Hippocampal formation (tissue), 2 donors: ENCODE measurements at regions not wholly inside any gene's neighbourhood (a gene's known extent, or its start where the extent isn't known, plus 50 kb on each side); places are given as distances from the start of the nearest gene placed in this dataset.
"Not testable (repeated sequence)": the region's sequence is repeated elsewhere in the genome, so short reads cannot be mapped to it uniquely, and the experiment has no call there.

ENCODE experiments used
- DNase-seq, 2 donors: peaks; one replicate each; lab custom pipeline; 2025; lab: John Stamatoyannopoulos, UW

GRCh38 chr1:146510248-146510983 is 281.6 kb upstream of the NOTCH2NLA start:
- DNase-seq: not testable (repeated sequence)

- not testable (repeated sequence) for DNase-seq
These were observed 275.3 kb upstream of the NOTCH2NLA start for GRCh38 chr1:146504121-146504520.

- DNase-seq: not testable (repeated sequence)
These were observed 258.7 kb upstream of the NOTCH2NLA start for GRCh38 chr1:146487555-146487954.

- DNase-seq: not testable (repeated sequence)
These were observed 258.3 kb upstream of the NOTCH2NLA start for GRCh38 chr1:146487155-146487554.

DNA sequence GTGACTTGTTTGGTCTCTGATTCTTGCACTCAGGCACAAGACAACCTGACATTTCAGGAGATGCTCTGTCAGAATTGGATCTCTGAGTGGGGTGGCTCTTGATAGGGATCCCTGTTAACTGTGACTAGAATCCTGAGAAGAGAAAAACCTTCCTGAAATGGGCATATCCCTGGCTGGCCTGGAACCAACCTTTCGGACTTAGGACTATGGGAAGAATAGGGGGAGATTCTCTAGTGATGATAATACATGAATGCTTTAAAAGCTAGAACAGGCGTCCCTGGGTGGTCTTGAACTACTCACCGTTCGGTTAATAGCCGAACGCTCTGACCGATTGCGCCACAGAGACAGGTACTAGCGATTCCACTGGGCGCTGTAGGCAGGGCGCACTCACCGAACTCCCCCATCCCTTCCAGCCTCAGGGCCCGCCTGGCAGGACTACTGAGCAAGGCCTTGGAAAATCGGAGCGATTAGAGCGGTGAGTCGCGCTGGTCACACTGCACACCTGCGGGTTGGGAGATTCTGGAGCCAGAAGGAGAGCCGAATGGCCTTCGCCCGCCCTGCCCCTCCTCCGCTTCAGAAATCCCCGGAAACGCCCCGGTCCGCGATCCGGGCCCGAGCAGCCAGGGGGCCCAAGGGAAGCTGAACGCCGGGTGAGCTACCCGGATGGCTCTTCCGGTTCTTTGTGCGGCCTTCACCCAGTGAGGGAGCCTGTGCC is 257.6 kb upstream of the NOTCH2NLA start:
- peak; percentile 8 to 33 for DNase-seq

GRCh38 chr1:146484195-146484594 is 255.4 kb upstream of the NOTCH2NLA start:
- not testable (repeated sequence) for DNase-seq

GRCh38 chr1:146479188-146479587 is 250.4 kb upstream of the NOTCH2NLA start:
- DNase-seq: not testable (repeated sequence)

DNA sequence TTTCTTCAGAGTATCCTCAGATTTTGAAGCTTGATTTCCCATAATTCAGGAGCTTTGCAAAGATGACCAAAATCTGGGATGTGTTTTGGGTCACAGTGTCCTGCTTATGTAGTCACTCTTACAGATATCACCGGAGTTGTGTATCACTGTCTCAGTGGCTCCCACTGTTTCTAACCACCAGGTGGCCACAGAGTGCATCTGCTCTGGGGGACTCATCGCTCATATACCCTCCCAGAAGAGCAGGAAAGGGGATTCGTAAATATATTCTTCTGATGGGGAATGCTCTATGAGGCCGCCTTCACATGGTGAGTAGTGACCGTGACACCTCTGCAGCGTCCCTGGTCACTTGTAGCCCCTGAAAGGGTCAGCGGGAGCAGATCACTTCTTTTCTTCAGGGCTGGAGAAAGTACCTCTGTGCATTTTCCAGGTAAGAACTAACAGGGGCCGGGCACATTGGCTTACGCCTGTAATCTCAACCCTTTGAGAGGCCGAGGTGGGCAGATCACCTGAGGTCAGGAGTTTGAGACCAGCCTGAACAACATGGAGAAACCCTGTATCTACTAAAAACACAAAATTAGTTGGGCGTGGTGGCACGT is 249.4 kb upstream of the NOTCH2NLA start:
- peak; percentile 1 to 9 for DNase-seq

DNA sequence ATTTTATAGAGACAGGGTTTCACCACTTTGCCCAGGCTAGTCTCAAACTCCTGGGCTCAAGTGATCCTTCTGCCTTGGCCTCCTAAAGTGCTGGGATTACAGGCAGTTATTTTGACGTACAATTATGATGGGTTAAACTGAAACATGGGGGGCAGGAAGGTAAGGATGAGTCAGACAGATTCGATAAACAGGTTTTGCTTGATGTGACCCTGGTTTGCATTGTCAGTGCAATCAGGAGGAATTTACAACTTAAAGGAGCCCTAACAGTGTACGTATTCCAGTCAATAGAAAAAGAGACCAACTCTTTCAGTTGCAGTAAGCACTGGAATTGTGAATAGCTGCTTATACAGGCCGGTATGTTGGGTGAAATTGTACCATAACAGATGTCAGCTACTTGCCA is 246.3 kb upstream of the NOTCH2NLA start:
- DNase-seq: not testable (repeated sequence)

GRCh38 chr1:146474216-146474615 is 245.4 kb upstream of the NOTCH2NLA start:
- DNase-seq: not testable (repeated sequence)

- DNase-seq: peak; percentile 5 to 33
These were observed 243.5 kb upstream of the NOTCH2NLA start for GRCh38 chr1:146472192-146472861.

DNA sequence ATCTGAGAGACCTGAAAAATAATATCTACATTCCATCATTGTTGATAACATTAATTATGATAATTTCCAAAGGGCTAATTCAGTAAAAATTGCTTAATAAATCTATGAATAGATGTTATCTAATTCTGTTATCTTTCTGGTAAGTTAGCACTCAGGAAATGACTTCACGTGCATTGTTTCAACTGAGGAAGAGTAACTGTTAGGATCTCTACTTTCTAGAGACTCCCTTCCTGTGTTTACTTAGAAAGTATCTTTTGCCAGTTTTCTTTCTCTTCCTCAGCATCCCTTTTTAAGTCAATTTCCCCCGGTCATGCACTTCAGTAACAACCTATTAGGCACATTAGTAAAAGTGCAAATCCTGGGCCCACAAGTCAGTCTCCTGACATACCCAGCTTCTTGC is 231.1 kb upstream of the NOTCH2NLA start:
- not testable (repeated sequence) for DNase-seq

DNA sequence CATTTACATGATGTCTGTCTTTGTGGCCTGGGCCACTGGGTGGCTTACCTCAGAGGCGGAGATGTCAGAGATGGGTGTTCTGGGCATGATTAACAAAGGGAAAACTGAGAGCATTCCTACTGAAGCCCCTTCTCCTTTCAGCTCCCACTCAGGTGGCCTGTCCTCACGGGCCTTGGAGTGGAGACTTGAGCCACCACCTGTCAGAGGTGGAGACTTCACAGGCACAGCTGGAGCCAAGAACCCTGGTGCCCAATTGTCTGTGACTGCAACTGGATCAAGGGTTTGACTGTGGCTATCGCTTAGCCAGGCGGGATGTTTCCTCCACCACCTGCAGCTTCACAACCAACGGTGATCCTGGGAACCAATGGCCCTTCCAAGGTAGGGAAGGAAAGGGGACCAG is 230.5 kb upstream of the NOTCH2NLA start:
- DNase-seq: not testable (repeated sequence)

GRCh38 chr1:146448877-146449246 is 220.0 kb upstream of the NOTCH2NLA start:
- not testable (repeated sequence) for DNase-seq

DNA sequence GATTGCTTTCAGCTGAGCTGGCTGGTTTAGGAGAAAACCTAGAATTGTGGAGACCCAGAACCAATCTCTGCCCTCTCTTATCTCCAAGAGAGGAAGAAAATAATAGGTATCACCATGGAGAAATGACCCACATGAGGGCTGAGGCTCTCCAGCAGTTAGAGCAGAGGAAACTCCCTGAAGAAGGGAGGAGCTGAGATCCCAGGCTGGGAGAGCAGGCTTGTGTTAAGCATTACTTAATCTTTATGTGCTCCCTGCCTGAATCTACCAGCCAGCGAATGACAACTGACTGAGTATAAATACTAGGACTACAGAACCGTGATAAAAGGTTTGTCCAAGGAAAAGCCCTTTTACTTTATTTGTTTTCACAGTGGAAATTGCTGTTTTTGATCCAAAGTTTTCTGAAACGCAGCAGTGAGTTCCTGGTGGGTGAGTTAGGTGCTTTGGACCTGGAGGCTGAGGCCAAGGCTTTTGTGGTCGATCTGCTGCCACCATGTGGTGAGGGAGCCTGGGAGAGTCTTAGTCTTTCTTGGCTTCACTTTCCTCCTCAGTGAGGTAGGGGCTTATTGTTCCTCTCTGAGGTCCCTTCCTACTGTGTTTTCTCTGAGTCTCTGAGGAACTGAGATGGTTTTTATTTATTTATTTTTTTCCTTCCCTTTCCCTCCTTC is 219.5 kb upstream of the NOTCH2NLA start:
- not testable (repeated sequence) for DNase-seq

- DNase-seq: peak in 1 of 2 donors; percentile 6
These were observed 215.0 kb upstream of the NOTCH2NLA start for GRCh38 chr1:146443871-146444222.

- not testable (repeated sequence) for DNase-seq
These were observed 214.5 kb upstream of the NOTCH2NLA start for GRCh38 chr1:146443088-146443870.

GRCh38 chr1:146438543-146438942 is 209.7 kb upstream of the NOTCH2NLA start:
- not testable (repeated sequence) for DNase-seq

DNA sequence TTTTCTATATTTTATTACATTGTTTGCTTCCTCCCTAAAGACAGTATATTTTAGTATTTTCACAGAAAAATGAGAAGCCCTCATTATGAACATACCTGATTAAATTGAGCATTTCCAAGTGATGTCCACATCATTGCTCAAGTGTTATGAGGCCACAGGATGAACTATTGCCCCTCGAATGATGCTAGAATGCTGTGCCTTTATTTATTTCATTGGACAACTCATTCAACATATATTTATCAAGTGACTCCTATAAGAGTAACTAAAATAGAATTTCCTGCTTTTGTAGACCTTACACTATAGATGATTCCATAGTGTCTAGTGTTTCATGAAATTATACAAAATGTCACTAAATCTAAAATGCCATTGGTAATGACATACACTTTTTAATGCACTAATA is 187.8 kb upstream of the NOTCH2NLA start:
- not testable (repeated sequence) for DNase-seq

DNA sequence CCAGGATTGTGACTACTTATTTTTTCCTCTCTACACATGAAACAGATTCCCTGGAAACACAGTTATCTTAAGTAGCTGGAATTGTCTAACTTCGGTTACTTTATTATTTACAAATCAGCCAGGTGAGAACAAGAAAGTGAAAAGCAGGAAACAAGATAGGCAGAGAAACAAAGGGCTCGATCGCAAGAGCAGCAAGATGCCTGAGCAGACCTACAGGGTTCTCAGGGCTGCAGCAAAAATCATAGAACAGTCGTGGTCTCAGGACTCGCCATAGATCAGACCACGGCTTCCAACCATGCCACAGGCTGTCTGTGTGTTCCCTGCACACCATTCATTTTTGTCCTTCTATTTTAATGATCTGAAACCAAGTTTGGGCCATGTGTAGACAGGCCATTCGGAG is 186.2 kb upstream of the NOTCH2NLA start:
- not testable (repeated sequence) for DNase-seq

GRCh38 chr1:146413911-146414310 is 185.1 kb upstream of the NOTCH2NLA start:
- DNase-seq: not testable (repeated sequence)
